Sigmoid colon (tissue), 6 donors: ENCODE measurements at regions not wholly inside any gene's neighbourhood (a gene's known extent, or its start where the extent isn't known, plus 50 kb on each side); places are given as distances from the start of the nearest gene placed in this dataset.

Source experiments
- DNase-seq: peaks from one replicate; pipeline ENCODE4 v3.0.0-alpha.2; 2019
- H3K27ac ChIP-seq, 4 donors: fragments of 200-600 bp; sonication (generic); one replicate each; pipeline ENCODE4 v1.5.1; 2016 to 2019; ENCODE audit warnings: mild to moderate bottlenecking in 1 of 4
- H3K27me3 ChIP-seq, 3 donors: fragments of 200-600 bp; sonication (generic); one replicate each; pipeline ENCODE4 v1.5.1; 2019; ENCODE audit warnings: mild to moderate bottlenecking in 1 of 3
- H3K36me3 ChIP-seq, 4 donors: fragments of 200-600 bp; sonication (generic); one replicate each; pipeline ENCODE4 v1.5.1; 2016 to 2019
- H3K4me1 ChIP-seq, 4 donors: fragments of 200-600 bp; sonication (generic); one replicate each; pipeline ENCODE4 v1.5.1; 2017 to 2019
- H3K4me3 ChIP-seq, 4 donors: fragments of 200-600 bp; sonication (generic); one replicate each; pipeline ENCODE4 v1.5.1; 2017 to 2019; ENCODE audit warnings: mild to moderate bottlenecking in 2 of 4, moderate library complexity in 1 of 4
- H3K9me3 ChIP-seq, 4 donors: fragments of 200-600 bp in 3 of 4; sonication (generic) in 3 of 4; one replicate each; pipeline versions ENCODE4 v1.5.1 to v1.6.1; 2013 to 2019
- CTCF ChIP-seq, 4 experiments: fragments of 450-650 bp in 3 of 4; fragments of 200-600 bp in 1 of 4; IDR thresholded peaks; one replicate each; pipeline ENCODE4 v1.5.1; 2016 to 2019; ENCODE audit warnings: antibody characterized with exemption in 4 of 4, mild to moderate bottlenecking in 3 of 4, moderate library complexity in 2 of 4
- EP300 ChIP-seq, 4 donors: sonication (generic); formaldehyde crosslinking; IDR thresholded peaks; one replicate each; pipeline ENCODE4 v1.6.1; 2017; ENCODE audit warnings: antibody characterized with exemption in 4 of 4
- POLR2A ChIP-seq, 2 donors: fragments of 450-650 bp; IDR thresholded peaks; one replicate each; pipeline ENCODE4 v1.6.1; 2016; ENCODE audit warnings: antibody characterized with exemption in 2 of 2, mild to moderate bottlenecking in 2 of 2, moderate library complexity in 2 of 2
- POLR2AphosphoS5 ChIP-seq, 4 donors: sonication (generic); formaldehyde crosslinking; IDR thresholded peaks; one replicate each; pipeline ENCODE4 v1.6.1; 2017; ENCODE audit warnings: antibody characterized with exemption in 4 of 4
- WGBS, 2 donors: extraction: QIAGEN DNeasy Blood & Tissue Kit; methylation state at CpG; one replicate each; pipeline ENCODE4 v1.1.7; 2013; 5-methylcytosine and 5-hydroxymethylcytosine counted together
- intact Hi-C: fragments of 100-400 bp; cut with DNase I; formaldehyde crosslinking; loops from one replicate; pipeline ENCODE4 v1.15.1; 2023
- donor health status: healthy with polysubstance abuse.
- donor health status: healthy.

- Histone ChIP-seq H3K4me3 (no peak overlapping the region), H3K27ac (no peak overlapping the region), H3K9me3 (no peaks in the 10 kb centered on the region), H3K36me3 (no peaks in the 10 kb centered on the region), H3K27me3 (no peaks in the 10 kb centered on the region), H3K4me1 (no peaks in the 10 kb centered on the region)
- intact Hi-C loops: no loop called here
- DNase-seq: no peak
- TF ChIP-seq POLR2AphosphoS5 (IDR thresholded peaks at IDR 0.05) (no peak), EP300 (IDR thresholded peaks at IDR 0.05) (no peak), CTCF (IDR thresholded peaks at IDR 0.05) (no peak), POLR2A (IDR thresholded peaks at IDR 0.05) (no peak)
- 77 to 89% methylated on average over 2 of the region's 2 CpGs for WGBS, 2 donors
Observed at GRCh38 chr18:67140495-67140894, 376.0 kb downstream of the DSEL start.

- DNase-seq: no peak
- no peaks in the 10 kb centered on the region for H3K36me3 ChIP-seq
- H3K9me3 ChIP-seq: no peaks in the 10 kb centered on the region
- no peak overlapping the region for H3K27ac ChIP-seq
- WGBS, 2 donors: 38 to 75% methylated on average over 1 of the region's 1 CpG
- intact Hi-C loops: no loop called here
- H3K27me3 ChIP-seq: no peaks in the 10 kb centered on the region
- H3K4me1 ChIP-seq: no peaks in the 10 kb centered on the region
- H3K4me3 ChIP-seq: no peak overlapping the region
- TF ChIP-seq CTCF (IDR thresholded peaks at IDR 0.05) (no peak), POLR2AphosphoS5 (IDR thresholded peaks at IDR 0.05) (no peak), POLR2A (IDR thresholded peaks at IDR 0.05) (no peak), EP300 (IDR thresholded peaks at IDR 0.05) (no peak)
Observed at GRCh38 chr18:67139899-67140298, 376.6 kb downstream of the DSEL start.

GRCh38 chr18:67135981-67136380 lies 380.5 kb downstream of the DSEL start:
- intact Hi-C loops: no loop called here
- no peak overlapping the region for H3K27ac ChIP-seq
- no peaks in the 10 kb centered on the region for H3K9me3 ChIP-seq
- no peak for TF ChIP-seq POLR2AphosphoS5 (IDR thresholded peaks at IDR 0.05)
- no peak for TF ChIP-seq CTCF (IDR thresholded peaks at IDR 0.05)
- no peak for TF ChIP-seq EP300 (IDR thresholded peaks at IDR 0.05)
- TF ChIP-seq POLR2A (IDR thresholded peaks at IDR 0.05): no peak
- no peaks in the 10 kb centered on the region for H3K27me3 ChIP-seq
- 58 to 73% methylated on average over 4 of the region's 4 CpGs for WGBS, 2 donors
- no peaks in the 10 kb centered on the region for H3K4me1 ChIP-seq
- H3K36me3 ChIP-seq: no peaks in the 10 kb centered on the region
- no peak overlapping the region for H3K4me3 ChIP-seq
- no peak for DNase-seq

DNA sequence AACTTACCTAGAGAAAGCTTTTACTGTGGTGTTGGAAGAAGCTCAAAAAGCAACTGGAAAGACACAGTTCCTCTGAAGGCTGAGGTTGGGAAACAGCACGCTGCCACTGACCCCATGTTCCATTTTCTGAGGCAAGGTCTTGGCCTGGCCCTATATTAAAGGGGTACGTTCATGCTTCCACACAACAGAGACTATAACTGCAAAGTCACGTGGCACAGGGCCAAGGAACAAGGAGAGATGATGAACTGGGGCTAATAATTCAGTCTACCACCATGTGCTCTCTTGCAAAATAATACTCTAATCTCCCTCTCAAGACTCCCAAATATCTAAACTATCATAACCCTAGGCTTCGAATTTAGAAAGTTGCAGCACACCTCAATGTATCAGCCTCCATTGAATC lies 381.6 kb downstream of the DSEL start:
- intact Hi-C loops: no loop called here
- H3K27ac ChIP-seq: no peak overlapping the region
- no peak for DNase-seq
- no peak for TF ChIP-seq POLR2A (IDR thresholded peaks at IDR 0.05)
- TF ChIP-seq POLR2AphosphoS5 (IDR thresholded peaks at IDR 0.05): no peak
- TF ChIP-seq CTCF (IDR thresholded peaks at IDR 0.05): no peak
- TF ChIP-seq EP300 (IDR thresholded peaks at IDR 0.05): no peak
- 76 to 78% methylated on average over 4 of the region's 4 CpGs for WGBS, 2 donors
- H3K9me3 ChIP-seq: no peaks in the 10 kb centered on the region
- no peaks in the 10 kb centered on the region for H3K36me3 ChIP-seq
- no peaks in the 10 kb centered on the region for H3K27me3 ChIP-seq
- H3K4me3 ChIP-seq: no peak overlapping the region
- no peaks in the 10 kb centered on the region for H3K4me1 ChIP-seq

DNA sequence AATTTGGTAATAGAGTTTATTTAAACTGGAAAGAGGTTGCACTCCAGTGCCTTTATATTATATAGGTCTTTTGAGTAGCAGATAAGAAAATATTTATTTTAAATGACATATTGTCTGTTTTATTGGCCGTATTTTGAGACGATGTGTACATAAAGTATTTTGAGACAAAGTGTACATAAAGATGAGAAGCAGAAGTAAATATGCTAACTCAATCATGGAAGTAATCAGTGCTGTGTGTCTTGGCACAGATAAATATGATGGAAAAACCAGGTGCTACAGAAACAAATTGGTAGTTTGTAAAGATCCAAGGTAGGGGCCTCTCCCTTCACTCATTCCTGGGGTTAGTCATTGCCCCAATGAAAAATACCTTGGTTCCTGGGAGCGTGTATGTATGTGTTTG lies 382.9 kb downstream of the DSEL start:
- TF ChIP-seq POLR2AphosphoS5 (IDR thresholded peaks at IDR 0.05): no peak
- no peak for TF ChIP-seq POLR2A (IDR thresholded peaks at IDR 0.05)
- no peak for TF ChIP-seq EP300 (IDR thresholded peaks at IDR 0.05)
- no peak for TF ChIP-seq CTCF (IDR thresholded peaks at IDR 0.05)
- 18 to 53% methylated on average over 3 of the region's 3 CpGs for WGBS, 2 donors
- Histone ChIP-seq H3K36me3 (no peaks in the 10 kb centered on the region), H3K4me3 (no peak overlapping the region), H3K4me1 (no peaks in the 10 kb centered on the region), H3K9me3 (no peaks in the 10 kb centered on the region), H3K27me3 (no peaks in the 10 kb centered on the region), H3K27ac (no peak overlapping the region)
- DNase-seq: no peak
- intact Hi-C loops: no loop called here
